H9 (cell line): ENCODE measurements at regions not wholly inside any gene's neighbourhood (a gene's known extent, or its start where the extent isn't known, plus 50 kb on each side); places are given as distances from the start of the nearest gene placed in this dataset.

Experiments
- DNase-seq: peaks from one replicate; pipeline ENCODE4 v3.0.0-alpha.2; 2017
- H2AFZ ChIP-seq: one replicate; pipeline ENCODE4 v1.6.1; 2013; ENCODE audit warnings: mild to moderate bottlenecking, low read length, control low read depth, moderate library complexity
- H2AK5ac ChIP-seq: 2 replicates; pipeline ENCODE4 v1.6.1; 2013; ENCODE audit warnings: low read length, control low read depth, mixed read lengths; ENCODE audit not compliant: insufficient read length
- H2BK120ac ChIP-seq: one replicate; pipeline ENCODE4 v1.6.1; 2013; ENCODE audit warnings: low read depth, mild to moderate bottlenecking, low read length, control low read depth, inconsistent platforms; ENCODE audit not compliant: poor library complexity, severe bottlenecking
- H2BK12ac ChIP-seq: 2 replicates; pipeline ENCODE4 v1.6.1; 2013; ENCODE audit warnings: low read length, control low read depth, mixed read lengths, low read depth; ENCODE audit not compliant: insufficient read length
- H2BK15ac ChIP-seq: 2 replicates; pipeline ENCODE4 v1.6.1; 2013; ENCODE audit warnings: low read depth, low read length, control low read depth
- H2BK20ac ChIP-seq: one replicate; pipeline ENCODE4 v1.6.1; 2013; ENCODE audit warnings: low read depth, mild to moderate bottlenecking, low read length, control low read depth, inconsistent platforms; ENCODE audit not compliant: poor library complexity, severe bottlenecking
- H2BK5ac ChIP-seq: 2 replicates; pipeline ENCODE4 v1.6.1; 2013; ENCODE audit warnings: low read length, control low read depth, mixed read lengths; ENCODE audit not compliant: insufficient read length
- H3K14ac ChIP-seq: 2 replicates; pipeline ENCODE4 v1.6.1; 2013; ENCODE audit warnings: low read length, control low read depth; ENCODE audit not compliant: insufficient read depth
- H3K18ac ChIP-seq: 2 replicates; pipeline ENCODE4 v1.6.1; 2013; ENCODE audit warnings: low read depth, mild to moderate bottlenecking, mixed read lengths, low read length, control low read depth; ENCODE audit not compliant: insufficient read length
- H3K23ac ChIP-seq: 2 replicates; pipeline ENCODE4 v1.6.1; 2013; ENCODE audit warnings: low read length, control low read depth, mixed read lengths, low read depth; ENCODE audit not compliant: insufficient read length
- H3K23me2 ChIP-seq: 2 replicates; pipeline ENCODE4 v1.6.1; 2013; ENCODE audit warnings: low read depth, mild to moderate bottlenecking, mixed read lengths, low read length, control low read depth; ENCODE audit not compliant: insufficient read length, poor library complexity, severe bottlenecking
- H3K27ac ChIP-seq: 2 replicates; pipeline ENCODE4 v1.5.1; 2013; ENCODE audit warnings: low read length, control low read depth, mixed read lengths, low read depth; ENCODE audit not compliant: insufficient read length
- H3K27me3 ChIP-seq: 2 replicates; pipeline ENCODE4 v1.6.1; 2013; ENCODE audit warnings: low read length, control low read depth, inconsistent platforms; ENCODE audit not compliant: insufficient read depth
- H3K4ac ChIP-seq: 2 replicates; pipeline ENCODE4 v1.6.1; 2013; ENCODE audit warnings: low read depth, mild to moderate bottlenecking, control low read depth, inconsistent platforms, low read length, moderate library complexity
- H3K4me1 ChIP-seq: 2 replicates; pipeline ENCODE4 v1.6.1; 2013; ENCODE audit warnings: low read length, control low read depth, inconsistent platforms; ENCODE audit not compliant: insufficient read depth
- H3K4me2 ChIP-seq: 2 replicates; pipeline ENCODE4 v1.6.1; 2013; ENCODE audit warnings: low read length, control low read depth, mixed read lengths; ENCODE audit not compliant: insufficient read length, insufficient read depth
- H3K56ac ChIP-seq: 2 replicates; pipeline ENCODE4 v1.6.1; 2013; ENCODE audit warnings: low read depth, mild to moderate bottlenecking, mixed read lengths, low read length, control low read depth; ENCODE audit not compliant: insufficient read length
- H3K79me1 ChIP-seq: 2 replicates; pipeline ENCODE4 v1.6.1; 2013; ENCODE audit warnings: low read depth, mild to moderate bottlenecking, moderate library complexity, low read length, control low read depth, inconsistent platforms; ENCODE audit not compliant: insufficient read depth, poor library complexity, severe bottlenecking
- H3K79me2 ChIP-seq: 2 replicates; pipeline ENCODE4 v1.6.1; 2013; ENCODE audit warnings: low read length, control low read depth, inconsistent platforms; ENCODE audit not compliant: insufficient read depth
- H3K9ac ChIP-seq: 2 replicates; pipeline ENCODE4 v1.6.1; 2013; ENCODE audit warnings: low read length, control low read depth, mixed read lengths; ENCODE audit not compliant: insufficient read length; ENCODE audit errors: extremely low read depth
- H3K9me3 ChIP-seq: one replicate; pipeline ENCODE4 v1.6.1; 2013; ENCODE audit warnings: low read depth, low read length, inconsistent platforms; ENCODE audit not compliant: control insufficient read depth
- H3T11ph ChIP-seq: one replicate; pipeline ENCODE4 v1.6.1; 2013; ENCODE audit warnings: mild to moderate bottlenecking, low read length, control low read depth, inconsistent platforms
- H4K20me1 ChIP-seq: one replicate; pipeline ENCODE4 v1.6.1; 2013; ENCODE audit not compliant: control insufficient read depth, insufficient read length, insufficient read depth
- H4K5ac ChIP-seq: 2 replicates; pipeline ENCODE4 v1.6.1; 2013; ENCODE audit warnings: low read depth, mild to moderate bottlenecking, mixed read lengths, low read length, control low read depth; ENCODE audit not compliant: insufficient read length
- H4K8ac ChIP-seq: replicated peaks from 2 replicates; pipeline ENCODE4 v1.6.1; 2013; ENCODE audit warnings: low read length, control low read depth, mixed read lengths, low read depth; ENCODE audit not compliant: insufficient read length
- H4K91ac ChIP-seq: 2 replicates; pipeline ENCODE4 v1.6.1; 2013; ENCODE audit warnings: low read depth, mild to moderate bottlenecking, moderate library complexity, mixed read lengths, low read length, control low read depth; ENCODE audit not compliant: insufficient read length
- H3K27ac Mint-ChIP-seq, 3 experiments: 2 replicates in 2 of 3; 3 replicates in 1 of 3; pipeline ENCODE4 v1.8.0; 2020 to 2021; ENCODE audit warnings: mixed read lengths in 3 of 3, mild to moderate bottlenecking in 1 of 3, moderate library complexity in 1 of 3
- H3K27me3 Mint-ChIP-seq: 2 replicates; pipeline ENCODE4 v1.8.0; 2021; ENCODE audit warnings: low read depth, mild to moderate bottlenecking, moderate library complexity, mixed read lengths
- H3K36me3 Mint-ChIP-seq, 3 experiments: 2 replicates in 2 of 3; 3 replicates in 1 of 3; pipeline ENCODE4 v1.8.0; 2020 to 2021; ENCODE audit warnings: low read depth in 3 of 3, mixed read lengths in 3 of 3; ENCODE audit not compliant: insufficient read depth in 1 of 3
- H3K4me1 Mint-ChIP-seq, 2 experiments: 2 replicates each; pipeline ENCODE4 v1.8.0; 2020; ENCODE audit warnings: mixed read lengths in 2 of 2
- H3K4me3 Mint-ChIP-seq, 2 experiments: 2 replicates in 1 of 2; 3 replicates in 1 of 2; pipeline ENCODE4 v1.8.0; 2020 to 2021; ENCODE audit warnings: mild to moderate bottlenecking in 2 of 2, mixed read lengths in 2 of 2, moderate library complexity in 1 of 2
- H3K9me3 Mint-ChIP-seq, 2 experiments: 2 replicates in 1 of 2; 3 replicates in 1 of 2; pipeline ENCODE4 v1.8.0; 2020; ENCODE audit warnings: mild to moderate bottlenecking in 2 of 2, mixed read lengths in 2 of 2, moderate library complexity in 1 of 2
- CTCF ChIP-seq: fragments of 200-600 bp; sonication (generic); conservative IDR thresholded peaks from 3 replicates; pipeline ENCODE4 v1.8.0; 2021; ENCODE audit warnings: antibody characterized with exemption, mild to moderate bottlenecking
- WGBS: extraction: QIAGEN DNeasy Blood & Tissue Kit; methylation state at CpG from one replicate; pipeline ENCODE4 v1.1.7; 2013; ENCODE audit warnings: missing lambda C conversion rate, low lambda C conversion rate, mixed read lengths; ENCODE audit not compliant: insufficient read length; ENCODE audit errors: extremely low coverage; 5-methylcytosine and 5-hydroxymethylcytosine counted together

- H3K4me1 ChIP-seq = no peaks in the 10 kb centered on the region
- H3K27me3 ChIP-seq = no peaks in the 10 kb centered on the region
- H4K20me1 ChIP-seq = no peaks in the 10 kb centered on the region
- no peak overlapping the region for H3K9ac ChIP-seq
- H2BK12ac ChIP-seq = no peak overlapping the region
- H3K4me3 Mint-ChIP-seq = no peak overlapping the region
- no peak overlapping the region for H2AK5ac ChIP-seq
- no peak overlapping the region for H3K14ac ChIP-seq
- no peak overlapping the region for H2BK20ac ChIP-seq
- no CpG with 5 or more reads among the region's 1 CpG for WGBS
- H3K9me3 Mint-ChIP-seq = no peaks in the 10 kb centered on the region
- H3K27me3 Mint-ChIP-seq = peaks cover 4% of the 10 kb centered on the region; the same call in 1 of the 2 replicates
- H3T11ph ChIP-seq = no peak overlapping the region
- no peak overlapping the region for H2BK120ac ChIP-seq
- no peak overlapping the region for H4K91ac ChIP-seq
- H3K18ac ChIP-seq = no peak overlapping the region
- no peak overlapping the region for H3K4me2 ChIP-seq
- H2BK5ac ChIP-seq = no peak overlapping the region
- H3K27ac Mint-ChIP-seq = no peak overlapping the region
- H3K56ac ChIP-seq = no peak overlapping the region
- H2BK15ac ChIP-seq = no peak overlapping the region
- no peak overlapping the region for H3K4ac ChIP-seq
- no peak overlapping the region for H3K27ac ChIP-seq
- H3K79me1 ChIP-seq = no peaks in the 10 kb centered on the region
- no peaks in the 10 kb centered on the region for H3K36me3 Mint-ChIP-seq
- no peak overlapping the region for H2AFZ ChIP-seq
- H4K5ac ChIP-seq = no peak overlapping the region
- H3K9me3 ChIP-seq = no peaks in the 10 kb centered on the region
- H3K23ac ChIP-seq = no peak overlapping the region
- no peak overlapping the region for H4K8ac ChIP-seq
- no peaks in the 10 kb centered on the region for H3K23me2 ChIP-seq
- H3K79me2 ChIP-seq = no peaks in the 10 kb centered on the region
- DNase-seq = no peak
- TF ChIP-seq CTCF = no peak
- H3K4me1 Mint-ChIP-seq = peaks cover 0 to 6% of the 10 kb centered on the region in 2 experiments; a peak in 2 of 4 replicates
These were observed 131.4 kb downstream of the RPAP3 start for GRCh38 chr12:47574252-47575021.
